Neural cell (in vitro differentiated cells): ENCODE measurements at regions not wholly inside any gene's neighbourhood (a gene's known extent, or its start where the extent isn't known, plus 50 kb on each side); places are given as distances from the start of the nearest gene placed in this dataset.

Experiments
- H2AFZ ChIP-seq: fragments of 200-600, 300-800 bp; sonication (generic), shearing (Covaris generic); 2 replicates; pipeline ENCODE4 v1.6.0; 2014; ENCODE audit warnings: low read depth, mild to moderate bottlenecking, antibody characterized with exemption, low read length, moderate library complexity
- H3F3A ChIP-seq: fragments of 200-600 bp; shearing (Covaris generic); 2 replicates; pipeline ENCODE4 v1.6.1; 2016; ENCODE audit warnings: mild to moderate bottlenecking, moderate library complexity, mixed read lengths, antibody characterized with exemption, low read length; ENCODE audit not compliant: insufficient read depth, poor library complexity, severe bottlenecking
- H3K27ac ChIP-seq: fragments of 200-600, 300-800 bp; sonication (generic), shearing (Covaris generic); 2 replicates; pipeline ENCODE4 v1.5.1; 2014; ENCODE audit warnings: mild to moderate bottlenecking, low read length, moderate library complexity
- H3K27me3 ChIP-seq: fragments of 300-800, 200-600 bp; sonication (generic), shearing (Covaris generic); 2 replicates; pipeline ENCODE4 v1.6.0; 2014; ENCODE audit warnings: mild to moderate bottlenecking, low read depth, low read length, moderate library complexity; ENCODE audit not compliant: insufficient read depth
- H3K36me3 ChIP-seq: fragments of 300-800, 200-600 bp; sonication (generic), shearing (Covaris generic); 2 replicates; pipeline ENCODE4 v1.5.1; 2014; ENCODE audit warnings: mild to moderate bottlenecking, antibody characterized with exemption, low read length, moderate library complexity; ENCODE audit not compliant: insufficient read depth
- H3K4me2 ChIP-seq: fragments of 300-800, 200-600 bp; sonication (generic), shearing (Covaris generic); 2 replicates; pipeline ENCODE4 v1.6.0; 2014; ENCODE audit warnings: mild to moderate bottlenecking, low read length
- H3K4me3 ChIP-seq: fragments of 300-800, 200-600 bp; sonication (generic), shearing (Covaris generic); 2 replicates; pipeline ENCODE4 v1.5.1; 2014; ENCODE audit warnings: mild to moderate bottlenecking, low read length, moderate library complexity
- H3K79me2 ChIP-seq: fragments of 200-600 bp; shearing (Covaris generic); replicated peaks from 2 replicates; pipeline ENCODE4 v1.6.0; 2014; ENCODE audit warnings: mild to moderate bottlenecking, low read length, moderate library complexity; ENCODE audit not compliant: insufficient read depth
- H3K9ac ChIP-seq: fragments of 300-800, 200-600 bp; sonication (generic), shearing (Covaris generic); 2 replicates; pipeline ENCODE4 v1.6.1; 2016; ENCODE audit warnings: mild to moderate bottlenecking, low read length, mixed read lengths
- H3K9me2 ChIP-seq: fragments of 200-600 bp; shearing (Covaris generic); 2 replicates; pipeline ENCODE4 v1.6.1; 2016; ENCODE audit warnings: mild to moderate bottlenecking, low read length, mixed read lengths; ENCODE audit not compliant: insufficient read depth
- H3K9me3 ChIP-seq: fragments of 200-600, 300-800 bp; sonication (generic), shearing (Covaris generic); 2 replicates; pipeline ENCODE4 v1.6.1; 2016; ENCODE audit warnings: mild to moderate bottlenecking, mixed run types, low read length, moderate library complexity, mixed read lengths
- H4K20me1 ChIP-seq: fragments of 200-600 bp; shearing (Covaris generic); 2 replicates; pipeline ENCODE4 v1.6.1; 2016; ENCODE audit warnings: mild to moderate bottlenecking, mixed run types; ENCODE audit not compliant: insufficient read depth
- CTCF ChIP-seq: fragments of 450-650 bp; IDR thresholded peaks from 2 replicates; pipeline ENCODE4 v1.5.1; 2014; ENCODE audit warnings: antibody characterized with exemption, mild to moderate bottlenecking, moderate library complexity; ENCODE audit not compliant: poor library complexity, severe bottlenecking
- EP300 ChIP-seq: fragments of 450-650 bp; conservative IDR thresholded peaks from 2 replicates; pipeline ENCODE4 v1.6.1; 2014; ENCODE audit warnings: antibody characterized with exemption, mild to moderate bottlenecking, moderate library complexity; ENCODE audit not compliant: poor library complexity, severe bottlenecking
- EZH2 ChIP-seq: fragments of 200-600, 300-800 bp; shearing (Covaris generic), sonication (generic); IDR thresholded peaks from 2 replicates; pipeline ENCODE4 v1.6.1; 2014; ENCODE audit warnings: antibody characterized with exemption, low read length, borderline replicate concordance, mild to moderate bottlenecking; ENCODE audit not compliant: insufficient read depth, poor library complexity, severe bottlenecking
- MXI1 ChIP-seq: fragments of 450-650 bp; conservative IDR thresholded peaks from 2 replicates; pipeline ENCODE4 v1.6.1; 2014; ENCODE audit warnings: antibody characterized with exemption, mild to moderate bottlenecking; ENCODE audit not compliant: poor library complexity, severe bottlenecking
- POLR2AphosphoS5 ChIP-seq: IDR thresholded peaks from 2 replicates; pipeline ENCODE4 v1.6.1; 2012
- RAD21 ChIP-seq: fragments of 450-650 bp; conservative IDR thresholded peaks from 2 replicates; pipeline ENCODE4 v1.6.1; 2014; ENCODE audit warnings: antibody characterized with exemption, mild to moderate bottlenecking, moderate library complexity
- REST ChIP-seq: IDR thresholded peaks from 2 replicates; pipeline ENCODE4 v1.6.1; 2012; ENCODE audit warnings: borderline replicate concordance
- SMC3 ChIP-seq: fragments of 450-650 bp; conservative IDR thresholded peaks from 2 replicates; pipeline ENCODE4 v1.6.1; 2014; ENCODE audit warnings: antibody characterized with exemption, mild to moderate bottlenecking, moderate library complexity; ENCODE audit not compliant: poor library complexity
- TAF1 ChIP-seq: IDR thresholded peaks from 2 replicates; pipeline ENCODE4 v1.6.1; 2012; ENCODE audit warnings: low read depth

- Histone ChIP-seq H3K9ac (no peak overlapping the region), H3K9me2 (no peaks in the 10 kb centered on the region), H3K79me2 (no peaks in the 10 kb centered on the region), H2AFZ (no peak overlapping the region), H3K9me3 (no peaks in the 10 kb centered on the region), H3K27me3 (no peaks in the 10 kb centered on the region), H3K36me3 (no peaks in the 10 kb centered on the region), H3K4me3 (no peak overlapping the region), H4K20me1 (no peaks in the 10 kb centered on the region), H3K27ac (no peak overlapping the region), H3K4me2 (no peak overlapping the region), H3F3A (no peaks in the 10 kb centered on the region)
- TF ChIP-seq EP300, result no peak
- TF ChIP-seq CTCF, result no peak
- TF ChIP-seq EZH2, result no peak
- no peak for TF ChIP-seq SMC3
- no peak for TF ChIP-seq MXI1
- no peak for TF ChIP-seq POLR2AphosphoS5
- TF ChIP-seq TAF1, result no peak
- no peak for TF ChIP-seq REST
- TF ChIP-seq RAD21, result no peak
Measured at GRCh38 chr22:48906216-48906835, 921.3 kb downstream of the BRD1 start.

GRCh38 chr22:48905206-48905975 lies 922.3 kb downstream of the BRD1 start:
- Histone ChIP-seq H3K9me3 (no peaks in the 10 kb centered on the region), H3K9ac (no peak overlapping the region), H3K4me3 (no peak overlapping the region), H3K9me2 (no peaks in the 10 kb centered on the region), H3F3A (no peaks in the 10 kb centered on the region), H3K4me2 (no peak overlapping the region), H4K20me1 (no peaks in the 10 kb centered on the region), H3K36me3 (no peaks in the 10 kb centered on the region), H3K79me2 (no peaks in the 10 kb centered on the region), H3K27me3 (no peaks in the 10 kb centered on the region), H2AFZ (no peak overlapping the region), H3K27ac (no peak overlapping the region)
- TF ChIP-seq MXI1 (no peak), REST (no peak), CTCF (no peak), TAF1 (no peak), EZH2 (no peak), SMC3 (no peak), POLR2AphosphoS5 (no peak), RAD21 (no peak), EP300 (no peak)
